MCF 10A (cell line): ENCODE measurements at regions not wholly inside any gene's neighbourhood (a gene's known extent, or its start where the extent isn't known, plus 50 kb on each side); places are given as distances from the start of the nearest gene placed in this dataset.

ENCODE experiments used
- BruUV-seq: library from RNA; stranded (reverse); fragments of 400-500 nt; replicated peaks from 2 replicates; lab custom pipeline; 2021; lab: Mats Ljungman, UMichigan
- CTCF ChIA-PET: fragments of 300-600 bp; sonication (Branson Sonifier 250); formaldehyde crosslinking; extraction: SDS; loops from one replicate; lab custom pipeline; 2021; ENCODE audit warnings: antibody characterized with exemption, inconsistent platforms; lab: Yijun Ruan, JAX
- POLR2A ChIA-PET: fragments of 300-600, 350-650 bp; sonication (Branson Sonifier 250); formaldehyde crosslinking; extraction: SDS; loops from one replicate; lab custom pipeline; 2020; ENCODE audit warnings: antibody characterized with exemption, inconsistent platforms; lab: Yijun Ruan, JAX
- DNase-seq: peaks from one replicate; pipeline ENCODE4 v3.0.0-alpha.2; 2018; ENCODE audit not compliant: unreplicated experiment
- H3K27ac Mint-ChIP-seq: one replicate; pipeline ENCODE4 v1.8.0; 2022; ENCODE audit warnings: mild to moderate bottlenecking, low read depth, mixed read lengths; ENCODE audit not compliant: unreplicated experiment
- H3K27me3 Mint-ChIP-seq: one replicate; pipeline ENCODE4 v1.8.0; 2022; ENCODE audit warnings: mixed read lengths; ENCODE audit not compliant: insufficient read depth, unreplicated experiment
- H3K36me3 Mint-ChIP-seq: one replicate; pipeline ENCODE4 v1.8.0; 2022; ENCODE audit warnings: mild to moderate bottlenecking, moderate library complexity, mixed read lengths; ENCODE audit not compliant: insufficient read depth, unreplicated experiment
- H3K4me1 Mint-ChIP-seq: one replicate; pipeline ENCODE4 v1.8.0; 2022; ENCODE audit warnings: mixed read lengths; ENCODE audit not compliant: insufficient read depth, unreplicated experiment
- H3K4me3 Mint-ChIP-seq: one replicate; pipeline ENCODE4 v1.8.0; 2022; ENCODE audit warnings: mild to moderate bottlenecking, moderate library complexity, mixed read lengths; ENCODE audit not compliant: unreplicated experiment
- H3K9me3 Mint-ChIP-seq: one replicate; pipeline ENCODE4 v1.8.0; 2022; ENCODE audit warnings: mixed read lengths; ENCODE audit not compliant: unreplicated experiment
- CTCF ChIP-seq: fragments of 200-600 bp; IDR thresholded peaks from one replicate; pipeline ENCODE4 v1.8.0; 2022; ENCODE audit warnings: antibody characterized with exemption, mild to moderate bottlenecking; ENCODE audit not compliant: unreplicated experiment
- intact Hi-C: fragments of 100-400 bp; cut with micrococcal nuclease; formaldehyde crosslinking; loops from 2 replicates; pipeline ENCODE4 v1.14.1; 2022

GRCh38 chr4:72991873-72992272 is 77.6 kb downstream of the COX18 start:
- intact Hi-C loops: no loop called here
- no TSS peak for BruUV-seq
- ChIA-PET CTCF (interaction anchor here (0.6 kb wide), 1 partner anchor 1450 kb away, joined by 3 read pairs; no protein-coding TSS in a partner anchor), POLR2A (interaction anchor here (0.6 to 0.8 kb wide), 2 partner anchors 332 to 528 kb away, joined by 3 read pairs; no protein-coding TSS in a partner anchor)
- Mint-ChIP-seq H3K9me3 (no peaks in the 10 kb centered on the region), H3K27ac (no peak overlapping the region), H3K4me3 (no peak overlapping the region), H3K4me1 (no peaks in the 10 kb centered on the region), H3K27me3 (no peaks in the 10 kb centered on the region), H3K36me3 (no peaks in the 10 kb centered on the region)
- no peak for TF ChIP-seq CTCF
- DNase-seq: no peak

GRCh38 chr4:72987741-72988729 is 81.5 kb downstream of the COX18 start:
- TF ChIP-seq CTCF: no peak
- BruUV-seq: no TSS peak
- H3K4me1 Mint-ChIP-seq: no peaks in the 10 kb centered on the region
- no peak for DNase-seq
- H3K9me3 Mint-ChIP-seq: no peaks in the 10 kb centered on the region
- no peak overlapping the region for H3K27ac Mint-ChIP-seq
- H3K4me3 Mint-ChIP-seq: no peak overlapping the region
- CTCF ChIA-PET: interaction anchor here (0.5 to 1.3 kb wide), 6 partner anchors 17 to 693 kb away, joined by 3 to 5 read pairs (median 4); no protein-coding TSS in a partner anchor
- H3K36me3 Mint-ChIP-seq: no peaks in the 10 kb centered on the region
- POLR2A ChIA-PET: no interaction called here
- H3K27me3 Mint-ChIP-seq: no peaks in the 10 kb centered on the region
- intact Hi-C loops: loop anchor here (1.0 kb wide), 1 partner anchor 286 kb away; no protein-coding TSS in a partner anchor

- H3K36me3 Mint-ChIP-seq: no peaks in the 10 kb centered on the region
- ChIA-PET CTCF (interaction anchor here (0.6 kb wide), 1 partner anchor 14 kb away, joined by 3 read pairs; no protein-coding TSS in a partner anchor), POLR2A (no interaction called here)
- no peaks in the 10 kb centered on the region for H3K4me1 Mint-ChIP-seq
- no peaks in the 10 kb centered on the region for H3K27me3 Mint-ChIP-seq
- no peak overlapping the region for H3K27ac Mint-ChIP-seq
- TF ChIP-seq CTCF: no peak
- intact Hi-C loops: no loop called here
- no TSS peak for BruUV-seq
- no peak overlapping the region for H3K4me3 Mint-ChIP-seq
- H3K9me3 Mint-ChIP-seq: no peaks in the 10 kb centered on the region
- no peak for DNase-seq
Measured at GRCh38 chr4:72984351-72984750, 85.2 kb downstream of the COX18 start.

- no peaks in the 10 kb centered on the region for H3K27me3 Mint-ChIP-seq
- POLR2A ChIA-PET: no interaction called here
- CTCF ChIA-PET: interaction anchor here (0.6 kb wide), 2 partner anchors 38 to 98 kb away, joined by 3 read pairs; no protein-coding TSS in a partner anchor
- intact Hi-C loops: no loop called here
- no peak overlapping the region for H3K27ac Mint-ChIP-seq
- TF ChIP-seq CTCF: no peak
- H3K4me3 Mint-ChIP-seq: no peak overlapping the region
- no TSS peak for BruUV-seq
- no peaks in the 10 kb centered on the region for H3K36me3 Mint-ChIP-seq
- no peaks in the 10 kb centered on the region for H3K9me3 Mint-ChIP-seq
- DNase-seq: no peak
- peaks cover 2% of the 10 kb centered on the region for H3K4me1 Mint-ChIP-seq
Measured at GRCh38 chr4:72983709-72984108, 85.8 kb downstream of the COX18 start.
